H54 (cell line): ENCODE measurements at regions not wholly inside any gene's neighbourhood (a gene's known extent, or its start where the extent isn't known, plus 50 kb on each side); places are given as distances from the start of the nearest gene placed in this dataset.

Source experiments
- DNase-seq: peaks from one replicate; pipeline ENCODE4 v3.0.0; 2011; ENCODE audit warnings: low spot score, mixed read lengths; ENCODE audit not compliant: insufficient read length
- FAIRE-seq: peaks from 3 replicates; lab custom pipeline; 2011; peaks lifted over from hg19 to GRCh38; lab: Jason Lieb, UNC
- POLR2A ChIP-seq: IDR thresholded peaks from 2 replicates; pipeline ENCODE4 v1.6.1; 2011; ENCODE audit warnings: low read depth, mild to moderate bottlenecking, low read length

DNA sequence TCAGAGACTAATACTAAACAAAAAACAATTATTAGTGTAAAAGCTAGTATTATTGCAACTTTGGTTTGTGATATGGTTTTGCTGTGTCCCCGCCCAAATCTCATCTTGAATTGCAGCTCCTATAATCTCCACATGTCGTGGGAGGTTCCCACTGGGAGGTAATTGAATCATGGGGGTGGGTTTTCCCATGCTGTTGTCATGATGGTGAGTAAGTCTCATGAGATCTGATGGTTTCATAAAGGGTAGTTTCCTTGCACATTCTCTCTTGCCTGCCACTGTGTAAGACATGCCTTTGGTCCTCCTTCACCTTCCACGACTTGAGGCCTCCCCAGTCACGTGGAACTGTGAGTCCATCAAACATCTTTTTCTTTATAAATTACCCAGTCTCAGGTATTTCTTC, 325.9 kb upstream of the DAB2 start:
- DNase-seq (no peak), FAIRE-seq (no peak)

DNA sequence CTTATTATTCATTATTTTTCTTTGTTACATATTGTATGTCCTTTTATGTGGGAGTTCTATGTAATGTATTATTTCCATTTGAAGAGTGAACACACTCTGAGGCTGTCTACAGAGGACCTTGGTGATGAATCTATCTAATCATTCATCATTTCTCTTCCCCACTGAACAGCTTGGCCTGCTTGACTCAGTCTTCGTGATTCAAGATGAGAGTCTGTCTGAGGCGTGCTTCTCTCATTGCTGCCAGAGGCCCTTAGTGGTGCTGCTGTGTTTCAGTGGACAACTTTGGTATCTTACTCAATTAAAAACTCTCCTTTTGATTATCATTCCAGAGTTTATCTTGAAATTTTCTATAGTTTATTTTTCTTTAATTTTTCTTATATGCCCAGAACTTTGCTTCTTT, 318.1 kb upstream of the DAB2 start:
- FAIRE-seq (no peak), DNase-seq (no peak)
- no peak for TF ChIP-seq POLR2A

More for the DNA sequence above, 325.9 kb upstream of the DAB2 start:
- no peak for TF ChIP-seq POLR2A

DNA sequence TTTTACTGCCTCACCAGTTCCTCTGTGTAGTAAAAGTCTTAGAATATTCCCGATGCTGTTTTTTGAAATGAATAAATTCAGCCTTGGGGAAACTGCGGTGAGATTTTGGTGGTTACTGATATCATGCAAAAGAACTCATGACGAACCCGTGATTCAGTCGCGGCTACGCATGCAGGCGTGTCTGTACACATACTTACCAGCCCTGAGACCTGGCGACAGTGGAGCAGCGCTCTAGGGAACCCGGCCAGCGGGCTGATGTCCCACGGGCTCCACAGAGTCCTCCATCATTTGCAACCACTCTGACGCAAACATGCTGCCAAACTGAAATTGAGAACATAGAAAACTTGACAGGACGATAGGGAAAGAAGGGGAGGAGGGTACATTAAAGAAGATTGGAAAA, 315.6 kb upstream of the DAB2 start:
- DNase-seq (no peak), FAIRE-seq (no peak)
- no peak for TF ChIP-seq POLR2A

DNA sequence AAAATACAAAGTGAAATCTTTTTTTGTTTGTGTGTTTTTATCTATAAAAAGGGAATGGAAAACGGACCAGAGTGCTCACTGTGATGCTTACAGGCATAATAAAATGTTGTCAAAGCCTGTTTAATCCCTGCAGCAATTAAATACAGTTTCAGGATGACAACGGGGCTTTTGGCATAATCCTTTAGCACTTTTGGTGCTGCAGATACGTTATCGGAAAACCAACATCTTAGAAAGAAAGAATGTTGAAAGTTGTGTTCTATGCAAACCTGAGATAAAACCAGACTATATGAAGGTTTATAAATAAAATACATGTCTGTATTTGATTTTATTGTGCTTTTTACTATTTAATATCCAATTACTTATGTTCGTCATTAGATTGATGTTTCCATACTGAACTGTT, 307.4 kb upstream of the DAB2 start:
- FAIRE-seq (no peak), DNase-seq (no peak)
- TF ChIP-seq POLR2A = no peak

DNA sequence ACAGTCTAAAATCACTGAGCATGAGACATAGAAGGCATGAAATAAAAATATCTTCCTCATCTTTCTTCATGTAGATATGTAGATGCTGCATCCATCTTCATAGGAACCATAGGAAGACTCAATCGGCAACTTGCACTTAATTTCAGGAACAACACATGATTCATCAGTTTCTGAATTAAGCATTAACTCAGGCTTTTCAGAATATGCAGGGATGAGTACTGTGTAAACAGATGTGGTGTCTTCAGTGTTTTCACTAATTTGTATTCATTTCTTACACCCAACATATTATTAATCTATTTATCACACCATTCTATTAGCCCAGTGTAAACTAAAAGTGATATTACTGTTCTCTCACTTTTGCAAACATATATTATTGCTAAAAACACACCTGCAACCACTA, 305.9 kb upstream of the DAB2 start:
- TF ChIP-seq POLR2A = no peak
- DNase-seq (no peak), FAIRE-seq (peak; percentile 84)

DNA sequence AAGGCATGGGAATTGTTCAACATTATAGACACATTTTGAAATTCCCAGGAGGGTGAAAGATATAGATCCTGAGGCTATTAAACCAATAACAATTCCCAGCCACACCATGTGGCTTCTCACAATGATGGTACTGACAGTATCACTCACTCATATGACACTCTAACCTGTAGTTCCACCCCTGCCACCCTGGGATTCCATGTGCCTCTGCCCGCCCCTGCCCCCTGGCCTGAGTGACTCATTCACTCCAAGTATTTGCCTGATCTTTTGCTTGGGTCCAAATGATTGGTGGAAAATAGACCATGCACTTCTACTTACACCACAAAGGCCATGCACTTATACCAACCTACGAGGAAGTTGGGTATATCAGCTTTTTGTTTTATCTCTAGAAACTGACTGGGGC, 305.2 kb upstream of the DAB2 start:
- DNase-seq (no peak), FAIRE-seq (peak; percentile 53)
- no peak for TF ChIP-seq POLR2A

DNA sequence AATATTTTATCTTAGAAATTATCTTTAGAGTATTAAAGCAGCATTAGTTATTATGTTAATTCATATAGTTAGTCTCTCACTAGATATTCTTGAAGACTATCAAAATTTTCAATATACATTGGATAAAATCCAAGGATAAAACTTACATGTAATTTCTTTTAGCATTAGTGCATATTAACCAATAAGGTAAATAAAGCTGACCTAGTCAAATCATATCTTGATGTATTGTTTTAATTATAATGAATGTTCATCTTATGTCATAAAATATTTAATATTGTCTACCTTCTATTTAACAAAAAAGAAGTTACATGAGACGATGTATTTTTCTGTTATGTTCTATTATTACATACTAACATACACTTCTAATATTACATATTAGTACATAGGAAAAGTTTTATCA, 301.7 kb upstream of the DAB2 start:
- FAIRE-seq (no peak), DNase-seq (no peak)
- no peak for TF ChIP-seq POLR2A

DNA sequence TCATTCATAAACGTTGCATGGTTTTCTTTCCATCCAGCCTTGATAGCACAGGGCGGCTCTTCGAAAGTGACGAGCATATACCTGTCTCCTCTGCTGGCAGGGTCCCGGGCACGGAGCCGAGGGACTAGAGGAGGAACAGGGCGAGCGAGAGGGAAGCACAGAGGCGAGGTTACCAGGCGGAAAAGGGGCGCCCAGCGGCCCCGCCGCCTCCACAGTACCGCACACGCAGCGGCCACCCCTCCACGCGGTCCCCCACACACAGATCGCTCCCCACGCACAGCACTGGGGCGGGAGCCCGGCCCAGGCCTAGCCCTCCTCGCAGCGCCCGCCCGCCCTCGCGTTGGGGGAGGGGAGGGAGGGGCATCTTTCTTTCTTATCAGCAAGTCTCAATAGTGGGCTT, 296.6 kb upstream of the DAB2 start:
- no peak for TF ChIP-seq POLR2A
- DNase-seq (no peak), FAIRE-seq (no peak)

DNA sequence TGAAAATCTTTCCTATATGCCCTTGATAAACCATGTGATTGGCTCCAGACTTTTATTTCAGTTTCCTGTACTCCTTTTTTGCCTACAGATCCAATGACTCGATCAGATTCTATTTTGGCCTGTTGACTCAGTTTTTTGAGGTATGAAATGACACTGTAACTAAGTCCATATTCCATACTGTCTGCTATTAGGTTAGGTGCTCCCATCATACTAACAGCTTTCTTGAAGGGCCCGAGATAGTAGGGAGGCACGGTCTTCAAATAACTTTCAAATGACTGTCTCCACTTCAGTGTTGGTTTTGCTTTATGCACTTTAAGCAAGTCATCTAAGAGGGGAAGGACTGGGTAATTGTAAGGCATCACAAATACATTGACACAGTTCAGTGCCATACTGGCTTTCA, 295.4 kb upstream of the DAB2 start:
- no peak for DNase-seq
- no peak for TF ChIP-seq POLR2A
- FAIRE-seq = peak; percentile 86

DNA sequence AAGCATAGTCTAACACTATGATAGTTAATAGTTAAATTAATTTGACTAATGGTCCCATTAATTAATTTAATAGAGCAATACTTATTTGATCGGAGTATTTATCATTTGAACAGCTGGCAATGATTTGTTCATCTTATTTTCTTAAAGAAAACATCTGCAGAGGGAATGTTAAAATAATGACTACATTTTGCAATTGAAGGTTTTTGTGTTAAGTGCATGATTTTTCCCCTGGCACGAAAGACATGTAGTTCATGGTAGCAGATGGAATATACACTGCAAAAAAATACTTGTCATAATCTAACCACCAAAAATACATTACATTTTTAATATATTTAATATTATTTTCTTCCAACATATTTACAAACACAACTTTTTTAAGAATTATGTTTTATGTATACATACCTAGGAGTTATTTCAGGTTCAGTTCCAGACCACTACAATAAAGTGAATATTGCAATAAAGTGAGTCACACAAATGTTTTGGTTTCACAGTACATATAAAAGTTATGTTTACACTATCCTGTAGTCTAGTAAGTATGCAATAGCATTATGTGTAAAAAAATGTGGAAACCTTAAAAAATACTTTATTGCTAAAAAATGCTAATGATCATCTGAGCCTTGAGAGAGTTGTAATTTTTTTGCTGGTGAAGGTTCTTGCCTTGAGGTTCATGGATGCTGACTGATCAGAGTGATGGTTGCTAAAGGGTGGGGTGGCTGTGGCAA, 292.6 kb upstream of the DAB2 start:
- no peak for TF ChIP-seq POLR2A
- FAIRE-seq = peak; percentile 45
- no peak for DNase-seq

DNA sequence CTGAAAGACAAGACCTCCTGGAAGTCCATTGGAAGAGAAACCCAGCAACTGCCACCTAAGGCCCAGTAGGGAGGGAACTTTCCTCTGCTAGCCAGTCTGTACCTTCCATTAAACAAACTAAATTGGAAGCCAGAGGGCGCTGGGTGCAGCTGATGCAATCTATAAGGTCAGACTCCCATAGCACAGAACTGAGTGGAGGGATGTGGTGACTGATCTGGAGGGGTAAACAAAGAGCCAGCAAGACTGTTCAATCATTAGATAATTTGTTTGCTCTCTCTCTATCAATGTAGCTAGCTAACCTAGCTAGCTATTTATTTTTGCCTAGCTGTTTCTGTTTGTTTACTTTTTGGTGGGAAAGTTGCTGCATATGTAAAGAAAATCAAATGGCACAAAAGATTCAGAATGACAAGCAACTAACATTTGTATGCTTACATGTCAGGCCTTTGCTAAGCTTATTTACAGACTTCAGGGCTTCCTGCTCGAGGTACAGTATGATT, 291.8 kb upstream of the DAB2 start:
- DNase-seq = peak; percentile 26
- peak; percentile 99 for FAIRE-seq
- no peak for TF ChIP-seq POLR2A

DNA sequence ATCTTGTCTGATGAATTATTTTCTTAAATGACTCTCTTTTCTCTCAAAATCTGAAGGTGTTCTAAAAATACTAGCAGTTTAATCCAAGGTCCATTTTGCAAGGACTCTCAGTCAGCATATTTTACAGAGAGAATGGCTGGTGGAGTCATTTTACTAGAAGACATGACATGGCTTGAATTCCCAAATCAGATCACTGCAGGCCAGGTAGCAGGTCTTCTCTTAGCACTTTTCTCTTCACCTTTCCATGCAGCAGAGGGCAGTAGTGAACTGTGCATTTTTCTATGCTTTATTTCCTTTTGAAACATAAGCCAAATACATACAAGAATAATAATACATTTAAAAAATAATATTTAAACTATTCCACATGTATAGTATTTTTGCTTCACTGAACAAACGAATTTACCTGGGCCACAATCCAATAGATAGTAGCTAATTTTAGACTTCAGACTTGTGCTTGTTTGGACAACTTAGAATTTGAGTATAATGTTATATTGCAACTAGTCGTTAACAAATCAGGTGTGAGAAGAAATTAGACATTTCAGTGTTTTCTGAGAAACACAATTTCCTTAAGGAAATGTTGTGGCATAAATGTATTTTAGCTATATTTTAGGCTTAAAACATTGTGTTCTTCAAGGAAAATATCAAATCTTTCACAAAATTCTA, 289.4 kb upstream of the DAB2 start:
- FAIRE-seq (peak; percentile 97), DNase-seq (no peak)
- TF ChIP-seq POLR2A = no peak

DNA sequence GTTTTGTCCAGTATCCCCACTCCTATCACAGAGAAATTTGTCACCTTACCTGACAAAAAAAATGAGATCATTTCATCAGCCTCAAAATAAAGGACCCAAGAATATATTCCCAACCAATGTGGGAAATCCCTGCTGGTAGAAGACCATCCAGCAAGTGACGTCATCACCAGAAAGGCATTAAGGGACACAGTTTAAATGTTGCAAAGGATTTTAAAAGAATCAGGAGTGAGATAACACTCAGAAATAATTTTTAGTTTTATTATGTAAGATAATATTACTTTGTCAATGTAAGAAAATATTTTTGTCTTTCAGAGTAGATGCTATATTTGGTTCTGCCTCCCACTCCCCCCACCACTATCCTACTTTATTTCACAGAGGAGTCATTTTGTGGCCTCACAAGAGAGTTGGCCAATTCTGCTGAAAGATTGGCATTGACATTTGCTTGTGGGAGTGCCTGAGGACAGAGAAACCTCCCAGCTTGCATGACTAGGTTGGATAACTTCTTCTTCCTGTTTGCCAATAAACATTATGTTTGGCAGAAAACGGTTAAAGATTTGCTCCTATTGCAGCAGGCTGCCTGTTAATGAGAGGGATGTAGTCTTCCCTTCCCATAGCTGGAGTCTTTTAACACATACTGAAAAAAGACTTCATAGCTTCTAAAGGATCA, 288.6 kb upstream of the DAB2 start:
- DNase-seq (no peak), FAIRE-seq (no peak)
- no peak for TF ChIP-seq POLR2A
